GM12864 (cell line): ENCODE measurements at regions not wholly inside any gene's neighbourhood (a gene's known extent, or its start where the extent isn't known, plus 50 kb on each side); places are given as distances from the start of the nearest gene placed in this dataset.

Experiments used
- DNase-seq: peaks from one replicate; pipeline ENCODE4 v3.0.0-alpha.2; 2011; ENCODE audit warnings: low read depth
- H3K4me3 ChIP-seq: 2 replicates; pipeline ENCODE4 v1.5.1; 2011; ENCODE audit warnings: mild to moderate bottlenecking, low read depth, low read length, control low read depth
- TF ChIP-seq, protein P1 (sequence below): IDR thresholded peaks from 2 replicates; pipeline ENCODE4 v1.5.1; 2011; ENCODE audit warnings: low read depth, mild to moderate bottlenecking, moderate library complexity, low read length, control low read depth, inconsistent platforms; ENCODE audit errors: missing control alignments

DNA sequence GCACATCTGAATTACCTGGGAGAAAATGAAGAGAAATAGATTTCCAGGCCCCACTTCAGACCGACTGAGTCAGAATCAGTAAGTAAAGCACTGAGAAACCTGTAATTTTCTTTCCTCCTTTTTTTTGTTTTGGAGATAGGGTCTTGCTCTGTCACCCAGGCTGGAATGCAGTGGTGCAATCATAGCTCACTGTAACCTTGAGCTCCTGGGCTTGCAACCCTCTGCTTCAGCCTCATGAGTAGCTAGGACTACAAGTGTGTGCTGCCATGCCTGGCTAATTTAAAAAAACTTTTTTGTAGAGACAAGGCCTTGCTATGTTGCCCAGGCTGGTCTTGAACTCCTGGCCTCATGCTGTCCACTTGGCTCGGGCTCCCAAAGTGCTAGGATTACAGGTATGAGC is 260.2 kb downstream of the STK31 start:
- H3K4me3 ChIP-seq: no peak overlapping the region
- DNase-seq: no peak
- TF ChIP-seq, protein P1, sequence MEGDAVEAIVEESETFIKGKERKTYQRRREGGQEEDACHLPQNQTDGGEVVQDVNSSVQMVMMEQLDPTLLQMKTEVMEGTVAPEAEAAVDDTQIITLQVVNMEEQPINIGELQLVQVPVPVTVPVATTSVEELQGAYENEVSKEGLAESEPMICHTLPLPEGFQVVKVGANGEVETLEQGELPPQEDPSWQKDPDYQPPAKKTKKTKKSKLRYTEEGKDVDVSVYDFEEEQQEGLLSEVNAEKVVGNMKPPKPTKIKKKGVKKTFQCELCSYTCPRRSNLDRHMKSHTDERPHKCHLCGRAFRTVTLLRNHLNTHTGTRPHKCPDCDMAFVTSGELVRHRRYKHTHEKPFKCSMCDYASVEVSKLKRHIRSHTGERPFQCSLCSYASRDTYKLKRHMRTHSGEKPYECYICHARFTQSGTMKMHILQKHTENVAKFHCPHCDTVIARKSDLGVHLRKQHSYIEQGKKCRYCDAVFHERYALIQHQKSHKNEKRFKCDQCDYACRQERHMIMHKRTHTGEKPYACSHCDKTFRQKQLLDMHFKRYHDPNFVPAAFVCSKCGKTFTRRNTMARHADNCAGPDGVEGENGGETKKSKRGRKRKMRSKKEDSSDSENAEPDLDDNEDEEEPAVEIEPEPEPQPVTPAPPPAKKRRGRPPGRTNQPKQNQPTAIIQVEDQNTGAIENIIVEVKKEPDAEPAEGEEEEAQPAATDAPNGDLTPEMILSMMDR: no peak

DNA sequence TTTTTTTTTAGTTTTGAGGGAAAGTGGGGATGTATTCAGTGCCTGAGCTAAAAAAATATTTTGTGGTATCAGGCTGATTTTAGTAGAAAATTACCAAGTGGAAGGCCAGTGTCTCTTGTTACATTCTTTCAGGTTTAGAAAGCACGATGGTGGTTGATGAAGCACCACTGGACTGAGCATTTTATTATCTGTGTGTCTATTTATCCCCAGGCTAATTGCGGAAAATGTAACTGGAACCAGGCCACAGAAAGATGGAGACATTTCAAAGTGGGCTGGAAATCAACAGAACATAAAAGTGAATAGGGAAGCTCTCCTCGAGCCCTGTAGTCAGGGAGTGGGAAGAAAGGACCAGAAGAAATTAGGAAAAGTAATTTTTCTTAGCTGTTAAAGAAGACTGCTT is 261.0 kb downstream of the STK31 start:
- no peak for DNase-seq
- TF ChIP-seq, protein P1: no peak
- H3K4me3 ChIP-seq: no peak overlapping the region

DNA sequence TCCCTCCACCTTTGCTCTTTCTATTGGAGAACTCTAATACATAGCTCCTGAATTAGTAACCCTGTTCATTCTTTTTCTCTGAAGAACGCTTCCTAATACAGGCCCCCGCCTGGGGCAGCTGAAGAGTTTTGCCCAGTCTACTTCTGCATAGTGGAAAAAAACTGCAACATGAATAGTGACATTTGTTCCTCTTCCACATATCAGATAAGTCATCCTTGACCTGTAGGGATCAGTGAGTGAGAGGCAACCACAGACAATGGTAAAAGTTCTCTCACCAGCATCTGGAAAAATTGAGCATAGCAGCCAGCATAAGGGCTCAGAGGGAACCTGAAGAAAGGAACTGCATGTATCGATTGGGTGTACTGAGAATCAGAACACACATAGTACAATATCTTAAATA is 262.0 kb downstream of the STK31 start:
- H3K4me3 ChIP-seq: no peak overlapping the region
- TF ChIP-seq, protein P1: no peak
- DNase-seq: no peak

DNA sequence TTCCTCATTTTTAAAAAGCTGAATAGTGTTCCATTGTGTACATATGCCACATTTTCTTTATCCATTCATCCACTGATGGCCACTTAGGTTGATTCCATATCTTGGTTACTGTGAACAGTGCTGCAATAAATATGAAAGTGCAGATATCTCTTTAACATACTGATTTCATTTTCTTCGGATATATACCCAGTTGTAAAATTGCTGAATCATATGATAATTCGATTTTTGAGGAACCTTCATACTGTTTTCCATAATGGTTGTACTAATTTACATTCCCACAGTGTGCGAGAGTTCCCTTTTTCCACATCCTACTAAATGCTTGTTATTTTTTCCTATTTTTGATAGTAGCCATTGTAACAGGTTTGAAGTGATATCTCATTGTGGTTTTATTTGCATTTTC is 263.2 kb downstream of the STK31 start:
- TF ChIP-seq, protein P1: no peak
- DNase-seq: no peak
- H3K4me3 ChIP-seq: no peak overlapping the region

DNA sequence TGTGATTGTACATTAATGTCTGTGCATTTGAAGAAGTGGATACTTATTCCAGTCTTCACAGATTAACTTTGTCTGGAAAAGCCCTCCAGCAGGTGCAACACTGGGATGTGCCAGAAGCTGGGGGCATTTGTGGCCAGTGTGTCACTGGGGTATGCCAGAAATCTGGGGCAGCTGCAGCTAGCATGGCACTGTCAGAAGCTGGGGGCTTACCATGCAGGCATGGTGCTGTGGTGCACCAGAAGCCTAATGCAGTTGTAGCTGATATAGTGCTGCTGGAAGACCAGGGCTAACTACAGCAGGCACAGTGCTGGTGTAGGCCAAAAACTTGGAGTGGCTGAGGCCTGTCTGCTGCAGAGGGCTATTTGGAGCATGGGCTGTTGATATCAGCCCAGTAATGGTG is 270.1 kb downstream of the STK31 start:
- no peak overlapping the region for H3K4me3 ChIP-seq
- DNase-seq: no peak
- TF ChIP-seq, protein P1: no peak

DNA sequence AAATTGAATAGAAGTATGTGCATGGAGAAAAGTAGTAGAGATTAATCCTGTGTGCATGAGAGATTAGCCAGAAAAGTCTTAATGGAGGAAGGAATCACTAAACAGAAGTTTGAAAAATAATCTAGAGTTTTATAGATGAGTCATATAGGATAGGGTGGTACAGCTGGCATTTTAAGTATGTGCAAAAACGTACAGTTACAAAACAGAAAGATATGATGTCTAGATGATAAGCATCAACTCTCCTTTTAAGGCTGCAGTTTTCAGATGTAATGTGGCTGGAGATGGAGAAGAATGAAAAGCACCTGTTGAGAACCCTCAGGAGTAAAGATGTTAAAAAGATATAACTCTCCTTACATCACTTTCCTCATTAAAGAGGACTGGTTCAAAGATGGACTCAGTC is 271.3 kb downstream of the STK31 start:
- no peak overlapping the region for H3K4me3 ChIP-seq
- DNase-seq: no peak
- TF ChIP-seq, protein P1: no peak

DNA sequence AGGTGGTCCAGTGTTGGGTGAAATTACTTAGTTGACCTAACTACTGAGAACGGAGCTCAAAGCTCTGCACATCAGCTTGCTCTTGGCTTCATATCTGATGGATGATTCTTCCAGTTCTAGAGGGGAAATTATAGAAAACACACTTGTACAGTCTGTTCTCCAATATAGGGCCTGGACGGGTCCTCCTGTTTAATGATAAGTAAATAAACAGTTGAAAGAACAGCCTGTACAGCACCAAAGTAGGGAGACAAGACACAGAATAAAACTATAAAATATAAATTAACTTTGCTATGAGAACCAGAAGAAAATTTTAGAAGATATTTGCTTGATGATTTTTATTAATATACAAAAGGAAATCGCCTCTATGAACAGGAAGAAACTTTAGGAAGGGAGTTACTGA is 271.7 kb downstream of the STK31 start:
- TF ChIP-seq, protein P1: no peak
- DNase-seq: no peak
- H3K4me3 ChIP-seq: no peak overlapping the region
